SU-DHL-6 (cell line): ENCODE measurements at regions not wholly inside any gene's neighbourhood (a gene's known extent, or its start where the extent isn't known, plus 50 kb on each side); places are given as distances from the start of the nearest gene placed in this dataset.
"Not testable (repeated sequence)": the region's sequence is repeated elsewhere in the genome, so short reads cannot be mapped to it uniquely, and the experiment has no call there.

Experiments
- EZH2phosphoT487 ChIP-seq: fragments of 200-600 bp; sonication (generic), shearing (Covaris generic); conservative IDR thresholded peaks from 2 replicates; pipeline ENCODE4 v1.6.1; 2018; ENCODE audit warnings: mild to moderate bottlenecking, antibody characterized with exemption, low read length, moderate library complexity, mixed read lengths
- TF ChIP-seq, protein P1 (sequence below): fragments of 200-600 bp; sonication (generic); IDR thresholded peaks from one replicate; pipeline ENCODE4 v1.5.1; 2017; ENCODE audit warnings: antibody characterized with exemption, mild to moderate bottlenecking, low read length, moderate library complexity; ENCODE audit not compliant: insufficient read depth, poor library complexity, severe bottlenecking

DNA sequence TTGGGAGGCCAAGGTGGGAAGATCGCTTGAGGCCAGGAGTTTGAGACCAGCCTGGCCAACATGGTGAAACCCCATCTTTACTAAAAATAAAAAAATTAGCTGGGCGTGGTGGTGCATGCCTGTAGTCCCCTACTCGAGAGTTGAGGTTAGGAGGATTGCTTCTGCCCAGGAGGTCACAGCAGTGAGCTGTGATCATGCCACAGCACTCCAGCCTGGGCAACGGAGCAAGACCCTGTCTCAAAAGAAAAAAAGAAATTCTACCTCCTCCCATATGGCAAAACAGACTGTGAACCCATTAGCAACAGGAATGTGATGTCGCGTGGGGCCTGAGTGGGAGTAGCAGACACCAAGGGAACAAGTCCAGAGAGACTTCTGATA, 99.7 kb upstream of the MED13L start:
- TF ChIP-seq, protein P1, sequence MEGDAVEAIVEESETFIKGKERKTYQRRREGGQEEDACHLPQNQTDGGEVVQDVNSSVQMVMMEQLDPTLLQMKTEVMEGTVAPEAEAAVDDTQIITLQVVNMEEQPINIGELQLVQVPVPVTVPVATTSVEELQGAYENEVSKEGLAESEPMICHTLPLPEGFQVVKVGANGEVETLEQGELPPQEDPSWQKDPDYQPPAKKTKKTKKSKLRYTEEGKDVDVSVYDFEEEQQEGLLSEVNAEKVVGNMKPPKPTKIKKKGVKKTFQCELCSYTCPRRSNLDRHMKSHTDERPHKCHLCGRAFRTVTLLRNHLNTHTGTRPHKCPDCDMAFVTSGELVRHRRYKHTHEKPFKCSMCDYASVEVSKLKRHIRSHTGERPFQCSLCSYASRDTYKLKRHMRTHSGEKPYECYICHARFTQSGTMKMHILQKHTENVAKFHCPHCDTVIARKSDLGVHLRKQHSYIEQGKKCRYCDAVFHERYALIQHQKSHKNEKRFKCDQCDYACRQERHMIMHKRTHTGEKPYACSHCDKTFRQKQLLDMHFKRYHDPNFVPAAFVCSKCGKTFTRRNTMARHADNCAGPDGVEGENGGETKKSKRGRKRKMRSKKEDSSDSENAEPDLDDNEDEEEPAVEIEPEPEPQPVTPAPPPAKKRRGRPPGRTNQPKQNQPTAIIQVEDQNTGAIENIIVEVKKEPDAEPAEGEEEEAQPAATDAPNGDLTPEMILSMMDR, result not testable (repeated sequence)
- TF ChIP-seq EZH2phosphoT487, result not testable (repeated sequence)
